SK-N-SH (cell line): ENCODE measurements at regions not wholly inside any gene's neighbourhood (a gene's known extent, or its start where the extent isn't known, plus 50 kb on each side); places are given as distances from the start of the nearest gene placed in this dataset.

Experiments
- CTCF ChIP-seq: fragments of 200-600 bp; sonication (generic); IDR thresholded peaks from 2 replicates; pipeline ENCODE4 v1.6.1; 2017; ENCODE audit warnings: antibody characterized with exemption, mild to moderate bottlenecking, moderate library complexity
- ZBTB33 ChIP-seq: IDR thresholded peaks from 2 replicates; pipeline ENCODE4 v1.4.0; 2012; ENCODE audit warnings: low read depth, borderline replicate concordance

GRCh38 chr16:6250511-6250910 lies 1082.1 kb upstream of the RBFOX1 start:
- TF ChIP-seq CTCF (no peak), ZBTB33 (no peak)
